ENCODE measurements at regions not wholly inside any gene's neighbourhood (a gene's known extent, or its start where the extent isn't known, plus 50 kb on each side); places are given as distances from the start of the nearest gene placed in this dataset.

DNA sequence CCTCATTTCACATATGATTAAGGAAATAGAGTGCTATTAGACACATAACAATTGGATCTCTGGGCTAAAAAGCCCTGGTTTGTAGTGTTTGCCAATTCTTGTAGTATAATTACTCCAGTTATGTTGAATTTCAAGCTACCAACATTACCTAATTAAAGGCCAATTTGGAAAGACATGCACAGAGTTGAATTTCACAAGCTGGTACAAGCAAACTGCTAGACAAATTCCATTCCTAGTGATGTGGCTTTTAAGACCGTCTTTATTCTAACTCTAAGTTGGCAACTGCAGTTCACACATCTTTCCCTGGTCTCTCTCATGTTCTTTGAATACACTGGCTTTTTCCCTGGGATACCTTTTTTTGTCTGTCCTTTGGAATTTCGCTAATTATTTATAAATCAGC is 384.1 kb upstream of the CNTNAP2 start:
- Histone ChIP-seq H3K4me3 (ENCODE audit: extremely low read depth in 1 of 4, insufficient read depth in 2 of 4, low read depth in 3 of 4, low read length in 4 of 4) (no peak overlapping the region), H2BK120ac (replicated peaks; ENCODE audit: low read depth, low read length) (no peak overlapping the region), H3K27me3 (replicated peaks in 1 of 4; ENCODE audit: control insufficient read depth in 3 of 4, extremely low read depth in 1 of 4, insufficient read depth in 3 of 4, low read length in 3 of 4) (no peaks in the 10 kb centered on the region), H3K4me2 (ENCODE audit: insufficient read depth in 1 of 2, low read depth in 2 of 2, low read length in 2 of 2) (no peak overlapping the region), H4K91ac (replicated peaks; ENCODE audit: insufficient read length, low read length) (no peak overlapping the region), H3K79me2 (ENCODE audit: control insufficient read depth in 1 of 2, insufficient read depth in 2 of 2, low read length in 2 of 2) (no peaks in the 10 kb centered on the region), H3K23ac (ENCODE audit: insufficient read length) (no peak overlapping the region), H3K27ac (ENCODE audit: low read depth, low read length) (no peak overlapping the region), H3K36me3 (ENCODE audit: control insufficient read depth in 2 of 4, insufficient read depth in 4 of 4, low read length in 3 of 4) (no peaks in the 10 kb centered on the region), H2BK15ac (ENCODE audit: low read length) (no peak overlapping the region), H3K79me1 (ENCODE audit: low read depth, low read length) (no peaks in the 10 kb centered on the region), H3K4ac (replicated peaks; ENCODE audit: insufficient read length, low read depth, low read length) (no peak overlapping the region), H3K18ac (ENCODE audit: extremely low read depth, low read length) (no peak overlapping the region), H3K4me1 (replicated peaks in 1 of 4; ENCODE audit: control insufficient read depth in 3 of 4, insufficient read depth in 4 of 4, low read length in 3 of 4) (peaks cover 0 to 3% (median 0%) of the 10 kb centered on the region in 4 experiments; a peak in 1 of 7 replicates), H3K23me2 (ENCODE audit: low read depth, low read length) (no peaks in the 10 kb centered on the region), H2BK5ac (ENCODE audit: low read depth, low read length) (no peak overlapping the region), H4K5ac (ENCODE audit: insufficient read length, low read depth, low read length) (no peak overlapping the region), H4K20me1 (replicated peaks in 1 of 2; ENCODE audit: control insufficient read depth in 1 of 2, insufficient read depth in 2 of 2, low read length in 2 of 2) (no peaks in the 10 kb centered on the region), H2BK12ac (ENCODE audit: low read depth, low read length) (no peak overlapping the region), H4K8ac (ENCODE audit: extremely low read depth, insufficient read depth, low read length) (no peak overlapping the region), H2AFZ (ENCODE audit: low read length) (no peak overlapping the region), H2BK20ac (ENCODE audit: low read length) (no peak overlapping the region), H3K14ac (ENCODE audit: insufficient read length) (no peak overlapping the region), H2AK5ac (ENCODE audit: low read depth, low read length) (no peak overlapping the region), H3K9ac (replicated peaks in 1 of 4; ENCODE audit: extremely low read depth in 1 of 4, low read depth in 3 of 4, low read length in 3 of 4) (no peak overlapping the region), H3K56ac (replicated peaks; ENCODE audit: insufficient read length, low read depth, low read length) (no peak overlapping the region), H3K9me3 (ENCODE audit: insufficient read depth in 2 of 2, low read depth in 1 of 2, low read length in 1 of 2) (no peaks in the 10 kb centered on the region)
- POLR2A ChIA-PET (ENCODE audit: partially characterized antibody) = no interaction called here
- FAIRE-seq = no peak
- DNase-seq (ENCODE audit: low read depth in 1 of 2, low spot score in 2 of 2) = no peak
- CTCF ChIA-PET (ENCODE audit: partially characterized antibody) = interaction anchor here (1.0 kb wide), 1 partner anchor 14 kb away, joined by 3 read pairs; no protein-coding TSS in a partner anchor
- 56% methylated on average over 2 of the region's 2 CpGs; no CpG with 5 or more reads in 1 of the 2 experiments for WGBS, 2 experiments (ENCODE audit: extremely low coverage in 1 of 2, insufficient coverage in 1 of 2, insufficient read length in 1 of 2, insufficient replicate concordance in 2 of 2, low coverage in 1 of 2, low lambda C conversion rate in 2 of 2, missing lambda C conversion rate in 1 of 2)
- no peak for TF ChIP-seq SIRT6 (IDR thresholded peaks at IDR 0.05; ENCODE audit: low read length)
- no peak for TF ChIP-seq KDM4A (IDR thresholded peaks at IDR 0.05; ENCODE audit: low read depth, low read length, severe bottlenecking)
- no peak for TF ChIP-seq TBP (IDR thresholded peaks at IDR 0.05; ENCODE audit: low read depth, low read length)
- TF ChIP-seq CREB1 (IDR thresholded peaks at IDR 0.05) = no peak
- TF ChIP-seq GTF2F1 (IDR thresholded peaks at IDR 0.05; ENCODE audit: borderline replicate concordance, low read depth, low read length) = no peak
- no peak for TF ChIP-seq SP1 (IDR thresholded peaks at IDR 0.05; ENCODE audit: low read depth, low read length)
- no peak for TF ChIP-seq EGR1 (IDR thresholded peaks at IDR 0.05; ENCODE audit: borderline replicate concordance, low read depth, low read length)
- TF ChIP-seq JUN (IDR thresholded peaks at IDR 0.05; ENCODE audit: low read depth, low read length) = no peak
- TF ChIP-seq, protein P1, sequence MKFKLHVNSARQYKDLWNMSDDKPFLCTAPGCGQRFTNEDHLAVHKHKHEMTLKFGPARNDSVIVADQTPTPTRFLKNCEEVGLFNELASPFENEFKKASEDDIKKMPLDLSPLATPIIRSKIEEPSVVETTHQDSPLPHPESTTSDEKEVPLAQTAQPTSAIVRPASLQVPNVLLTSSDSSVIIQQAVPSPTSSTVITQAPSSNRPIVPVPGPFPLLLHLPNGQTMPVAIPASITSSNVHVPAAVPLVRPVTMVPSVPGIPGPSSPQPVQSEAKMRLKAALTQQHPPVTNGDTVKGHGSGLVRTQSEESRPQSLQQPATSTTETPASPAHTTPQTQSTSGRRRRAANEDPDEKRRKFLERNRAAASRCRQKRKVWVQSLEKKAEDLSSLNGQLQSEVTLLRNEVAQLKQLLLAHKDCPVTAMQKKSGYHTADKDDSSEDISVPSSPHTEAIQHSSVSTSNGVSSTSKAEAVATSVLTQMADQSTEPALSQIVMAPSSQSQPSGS (IDR thresholded peaks at IDR 0.05; ENCODE audit: low read length) = no peak
- no peak for TF ChIP-seq RFX5 (IDR thresholded peaks at IDR 0.05; ENCODE audit: borderline replicate concordance, low read depth, low read length)
- TF ChIP-seq KDM1A (IDR thresholded peaks at IDR 0.05; ENCODE audit: borderline replicate concordance, low read length) = no peak
- TF ChIP-seq, protein P2, sequence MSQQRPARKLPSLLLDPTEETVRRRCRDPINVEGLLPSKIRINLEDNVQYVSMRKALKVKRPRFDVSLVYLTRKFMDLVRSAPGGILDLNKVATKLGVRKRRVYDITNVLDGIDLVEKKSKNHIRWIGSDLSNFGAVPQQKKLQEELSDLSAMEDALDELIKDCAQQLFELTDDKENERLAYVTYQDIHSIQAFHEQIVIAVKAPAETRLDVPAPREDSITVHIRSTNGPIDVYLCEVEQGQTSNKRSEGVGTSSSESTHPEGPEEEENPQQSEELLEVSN (IDR thresholded peaks at IDR 0.05) = no peak
- no peak for TF ChIP-seq FOSL1 (IDR thresholded peaks at IDR 0.05; ENCODE audit: insufficient read depth, low read depth, low read length)
- no peak for TF ChIP-seq CHD1 (IDR thresholded peaks at IDR 0.05; ENCODE audit: low read depth, low read length)
